Hepatocyte (in vitro differentiated cells): ENCODE measurements at regions not wholly inside any gene's neighbourhood (a gene's known extent, or its start where the extent isn't known, plus 50 kb on each side); places are given as distances from the start of the nearest gene placed in this dataset.

ENCODE experiments used
- CTCF ChIP-seq: fragments of 200-600 bp; sonication (generic); IDR thresholded peaks from 2 replicates; pipeline ENCODE4 v1.5.1; 2016; ENCODE audit warnings: antibody characterized with exemption, mild to moderate bottlenecking; ENCODE audit not compliant: poor library complexity
- EZH2 ChIP-seq: fragments of 200-600 bp; sonication (generic); IDR thresholded peaks from 2 replicates; pipeline ENCODE4 v1.6.1; 2016; ENCODE audit warnings: antibody characterized with exemption, mild to moderate bottlenecking, borderline replicate concordance
- EZH2phosphoT487 ChIP-seq: fragments of 200-600 bp; sonication (generic); IDR thresholded peaks from one replicate; pipeline ENCODE4 v1.6.1; 2018; ENCODE audit warnings: antibody characterized with exemption, mild to moderate bottlenecking, low read depth, moderate library complexity; ENCODE audit not compliant: unreplicated experiment, severe bottlenecking

- TF ChIP-seq CTCF (no peak), EZH2phosphoT487 (no peak), EZH2 (no peak)
Measured at GRCh38 chr14:43204816-43205215, 1302.3 kb downstream of the FSCB start.
